Fibroblast of lung (primary cell): ENCODE measurements at regions not wholly inside any gene's neighbourhood (a gene's known extent, or its start where the extent isn't known, plus 50 kb on each side); places are given as distances from the start of the nearest gene placed in this dataset.

ENCODE experiments used
- DNase-seq, 2 donors: peaks; one replicate each; pipeline versions ENCODE4 v3.0.0 to v3.0.0-alpha.2; 2010; ENCODE audit warnings: low read depth in 2 of 2
- H2AFZ ChIP-seq: 2 replicates; pipeline ENCODE4 v1.5.1; 2012; ENCODE audit warnings: low read length, control low read depth, inconsistent platforms
- H3K27ac ChIP-seq: 2 replicates; pipeline ENCODE4 v1.5.1; 2011; ENCODE audit warnings: low read length, control low read depth; ENCODE audit not compliant: insufficient read depth
- H3K27me3 ChIP-seq: 2 replicates; pipeline ENCODE4 v1.5.1; 2011; ENCODE audit warnings: mild to moderate bottlenecking, low read length; ENCODE audit not compliant: control insufficient read depth, insufficient read depth
- H3K36me3 ChIP-seq: 2 replicates; pipeline ENCODE4 v1.5.1; 2011; ENCODE audit warnings: low read length; ENCODE audit not compliant: control insufficient read depth, insufficient read depth
- H3K4me1 ChIP-seq: 2 replicates; pipeline ENCODE4 v1.5.1; 2011; ENCODE audit warnings: low read length; ENCODE audit not compliant: control insufficient read depth, insufficient read depth; ENCODE audit errors: extremely low read depth
- H3K4me2 ChIP-seq: 2 replicates; pipeline ENCODE4 v1.5.1; 2011; ENCODE audit warnings: low read length, control low read depth; ENCODE audit not compliant: insufficient read depth; ENCODE audit errors: extremely low read depth
- H3K4me3 ChIP-seq, 4 experiments: fragments of 200-600 bp in 1 of 4; sonication (generic) in 1 of 4; replicated peaks in 1 of 4; 2 replicates each; pipeline ENCODE4 v1.5.1; 2011 to 2016; ENCODE audit warnings: low read length in 4 of 4, low read depth in 3 of 4, mild to moderate bottlenecking in 3 of 4, control low read depth in 2 of 4, inconsistent platforms in 1 of 4, mixed read lengths in 1 of 4; ENCODE audit not compliant: insufficient read depth in 1 of 4; ENCODE audit errors: control extremely low read depth in 1 of 4
- H3K79me2 ChIP-seq: 2 replicates; pipeline ENCODE4 v1.5.1; 2012; ENCODE audit warnings: mild to moderate bottlenecking, low read length, inconsistent platforms; ENCODE audit not compliant: control insufficient read depth, insufficient read depth
- H3K9ac ChIP-seq: 2 replicates; pipeline ENCODE4 v1.5.1; 2011; ENCODE audit warnings: mild to moderate bottlenecking, low read length, control low read depth; ENCODE audit not compliant: insufficient read depth
- H3K9me3 ChIP-seq: 2 replicates; pipeline ENCODE4 v1.5.1; 2012; ENCODE audit warnings: low read depth, low read length; ENCODE audit not compliant: control insufficient read depth, insufficient read depth
- H4K20me1 ChIP-seq: 2 replicates; pipeline ENCODE4 v1.5.1; 2011; ENCODE audit warnings: low read length; ENCODE audit not compliant: control insufficient read depth, insufficient read depth; ENCODE audit errors: extremely low read depth
- EZH2 ChIP-seq: IDR thresholded peaks from 2 replicates; pipeline ENCODE4 v1.5.1; 2012; ENCODE audit warnings: low read length, control low read depth, mild to moderate bottlenecking; ENCODE audit errors: missing control alignments
- TF ChIP-seq, protein P1 (sequence below), 2 donors: IDR thresholded peaks in 1 of 2; conservative IDR thresholded peaks in 1 of 2; 1 replicate in 1 of 2; 2 replicates in 1 of 2; pipeline ENCODE4 v1.5.1; 2011 to 2012; ENCODE audit warnings: low read length in 2 of 2, control low read depth in 1 of 2, inconsistent platforms in 1 of 2, low read depth in 1 of 2, mild to moderate bottlenecking in 1 of 2

DNA sequence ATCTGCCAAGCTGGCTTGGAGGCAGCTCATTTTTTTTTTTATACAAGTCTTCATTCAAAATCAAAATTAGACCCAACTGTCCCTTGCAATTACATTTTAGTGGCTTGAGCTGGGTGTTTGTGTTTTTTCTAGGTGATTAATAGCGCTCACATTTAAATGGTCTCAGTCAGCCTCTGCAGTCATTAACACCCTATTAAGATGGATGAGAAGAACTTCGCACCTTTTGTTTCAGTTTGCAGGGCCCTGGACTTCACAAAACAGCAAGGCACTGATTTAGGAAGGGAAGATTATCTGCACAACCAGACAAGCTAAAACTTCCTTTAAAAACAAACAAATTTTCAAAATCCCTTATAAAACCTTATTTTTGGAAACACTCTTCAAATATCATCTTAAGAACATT is 374.8 kb downstream of the EFNA5 start:
- Histone ChIP-seq H3K79me2 (no peaks in the 10 kb centered on the region), H3K27me3 (no peaks in the 10 kb centered on the region), H3K27ac (no peak overlapping the region), H3K36me3 (no peaks in the 10 kb centered on the region), H3K9me3 (no peaks in the 10 kb centered on the region), H3K4me2 (no peak overlapping the region), H2AFZ (no peak overlapping the region), H4K20me1 (no peaks in the 10 kb centered on the region), H3K4me1 (no peaks in the 10 kb centered on the region), H3K4me3 (no peak overlapping the region), H3K9ac (no peak overlapping the region)
- DNase-seq: no peak
- no peak for TF ChIP-seq EZH2
- TF ChIP-seq, protein P1, sequence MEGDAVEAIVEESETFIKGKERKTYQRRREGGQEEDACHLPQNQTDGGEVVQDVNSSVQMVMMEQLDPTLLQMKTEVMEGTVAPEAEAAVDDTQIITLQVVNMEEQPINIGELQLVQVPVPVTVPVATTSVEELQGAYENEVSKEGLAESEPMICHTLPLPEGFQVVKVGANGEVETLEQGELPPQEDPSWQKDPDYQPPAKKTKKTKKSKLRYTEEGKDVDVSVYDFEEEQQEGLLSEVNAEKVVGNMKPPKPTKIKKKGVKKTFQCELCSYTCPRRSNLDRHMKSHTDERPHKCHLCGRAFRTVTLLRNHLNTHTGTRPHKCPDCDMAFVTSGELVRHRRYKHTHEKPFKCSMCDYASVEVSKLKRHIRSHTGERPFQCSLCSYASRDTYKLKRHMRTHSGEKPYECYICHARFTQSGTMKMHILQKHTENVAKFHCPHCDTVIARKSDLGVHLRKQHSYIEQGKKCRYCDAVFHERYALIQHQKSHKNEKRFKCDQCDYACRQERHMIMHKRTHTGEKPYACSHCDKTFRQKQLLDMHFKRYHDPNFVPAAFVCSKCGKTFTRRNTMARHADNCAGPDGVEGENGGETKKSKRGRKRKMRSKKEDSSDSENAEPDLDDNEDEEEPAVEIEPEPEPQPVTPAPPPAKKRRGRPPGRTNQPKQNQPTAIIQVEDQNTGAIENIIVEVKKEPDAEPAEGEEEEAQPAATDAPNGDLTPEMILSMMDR (conservative IDR thresholded peaks at IDR 0.05 in 1 of 2, IDR thresholded peaks at IDR 0.05 in 1 of 2; ENCODE audit: low read depth in 1 of 2, low read length in 2 of 2): no peak

DNA sequence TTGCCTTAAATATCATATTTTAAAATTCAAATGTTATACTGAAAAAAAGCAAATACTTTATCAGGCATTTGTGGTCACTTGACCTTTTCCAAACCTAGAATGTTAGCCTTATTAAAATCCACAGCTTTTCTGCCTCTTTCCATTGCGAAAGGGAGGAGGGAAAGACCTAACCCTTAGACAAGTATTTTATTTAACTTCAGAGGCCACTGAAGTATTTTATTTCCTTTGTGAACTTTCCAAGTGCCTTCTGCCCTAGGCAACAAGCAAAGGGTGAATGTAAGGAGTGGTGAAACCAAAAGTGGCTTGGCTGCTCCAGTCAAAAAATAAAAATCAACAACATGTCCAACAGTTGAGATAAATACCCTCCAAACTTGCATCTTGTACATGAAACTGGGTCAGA is 376.1 kb downstream of the EFNA5 start:
- Histone ChIP-seq H3K27ac (no peak overlapping the region), H3K27me3 (no peaks in the 10 kb centered on the region), H4K20me1 (no peaks in the 10 kb centered on the region), H3K4me1 (no peaks in the 10 kb centered on the region), H3K9me3 (no peaks in the 10 kb centered on the region), H2AFZ (no peak overlapping the region), H3K4me2 (no peak overlapping the region), H3K9ac (no peak overlapping the region), H3K79me2 (no peaks in the 10 kb centered on the region), H3K36me3 (no peaks in the 10 kb centered on the region), H3K4me3 (no peak overlapping the region)
- no peak for TF ChIP-seq EZH2
- TF ChIP-seq, protein P1 (conservative IDR thresholded peaks at IDR 0.05 in 1 of 2, IDR thresholded peaks at IDR 0.05 in 1 of 2; ENCODE audit: low read depth in 1 of 2, low read length in 2 of 2): no peak
- no peak for DNase-seq

DNA sequence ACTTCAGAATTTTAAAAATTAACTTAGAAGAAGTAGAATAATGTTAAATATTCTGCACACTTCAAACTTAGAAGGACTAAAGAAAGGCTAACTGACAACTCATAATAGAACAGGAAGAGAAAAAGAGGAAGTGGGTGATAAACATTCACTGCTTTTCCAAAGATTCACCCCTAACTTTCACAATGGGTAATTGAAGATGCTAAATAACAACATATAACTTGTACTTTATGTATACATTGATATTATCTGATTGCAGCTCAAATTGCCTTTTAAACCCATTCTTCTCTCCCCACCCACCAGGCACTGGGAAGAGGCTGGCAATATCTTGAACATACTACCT is 376.6 kb downstream of the EFNA5 start:
- DNase-seq: no peak

More for the DNA sequence above, 376.6 kb downstream of the EFNA5 start:
- H3K27ac ChIP-seq: no peak overlapping the region
- no peak overlapping the region for H3K9ac ChIP-seq
- H3K79me2 ChIP-seq: no peaks in the 10 kb centered on the region
- no peaks in the 10 kb centered on the region for H3K36me3 ChIP-seq
- no peaks in the 10 kb centered on the region for H3K27me3 ChIP-seq
- H3K4me2 ChIP-seq: no peak overlapping the region
- no peaks in the 10 kb centered on the region for H4K20me1 ChIP-seq
- no peak overlapping the region for H3K4me3 ChIP-seq
- H2AFZ ChIP-seq: no peak overlapping the region
- TF ChIP-seq, protein P1 (conservative IDR thresholded peaks at IDR 0.05 in 1 of 2, IDR thresholded peaks at IDR 0.05 in 1 of 2; ENCODE audit: low read depth in 1 of 2, low read length in 2 of 2): no peak
- TF ChIP-seq EZH2: no peak
- no peaks in the 10 kb centered on the region for H3K4me1 ChIP-seq
- H3K9me3 ChIP-seq: no peaks in the 10 kb centered on the region
